ENCODE measurements at regions not wholly inside any gene's neighbourhood (a gene's known extent, or its start where the extent isn't known, plus 50 kb on each side); places are given as distances from the start of the nearest gene placed in this dataset.

DNA sequence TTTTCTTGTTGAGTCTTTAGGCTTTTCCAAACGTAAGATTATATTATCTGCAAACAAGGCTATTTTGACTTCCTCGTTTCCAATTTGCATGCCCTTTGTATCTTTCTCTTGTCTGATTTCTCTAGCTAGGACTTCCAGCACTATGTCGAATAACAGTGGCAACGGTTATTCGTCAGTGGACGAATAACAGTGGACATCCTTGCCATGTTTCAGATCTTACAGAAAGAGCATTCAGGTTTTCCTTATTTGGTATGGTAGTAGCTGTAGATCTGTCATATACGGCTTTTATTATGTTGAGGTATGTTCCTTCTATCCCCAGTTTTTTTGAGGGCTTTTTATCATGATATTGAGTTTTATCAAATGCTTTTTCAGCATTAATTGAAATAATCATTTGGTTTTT is 634.6 kb upstream of the ADGRL3 start:
- Histone ChIP-seq H3K36me3 (ENCODE audit: control insufficient read depth in 2 of 2, insufficient read depth in 2 of 2, low read length in 2 of 2) (no peaks in the 10 kb centered on the region), H3K27ac (ENCODE audit: low read depth in 2 of 2, low read length in 2 of 2) (no peak overlapping the region), H3K4me1 (ENCODE audit: control insufficient read depth in 2 of 2, insufficient read depth in 2 of 2, low read length in 2 of 2) (no peaks in the 10 kb centered on the region), H3K4me3 (ENCODE audit: low read length in 2 of 2) (no peak overlapping the region), H3K9ac (ENCODE audit: low read depth in 1 of 2, low read length in 2 of 2) (no peak overlapping the region), H3K27me3 (ENCODE audit: control insufficient read depth in 2 of 2, insufficient read depth in 2 of 2, low read length in 2 of 2) (no peaks in the 10 kb centered on the region), H3K9me3 (ENCODE audit: control insufficient read depth in 2 of 2, low read length in 2 of 2) (peaks cover 0 to 2% of the 10 kb centered on the region in 2 donors)

DNA sequence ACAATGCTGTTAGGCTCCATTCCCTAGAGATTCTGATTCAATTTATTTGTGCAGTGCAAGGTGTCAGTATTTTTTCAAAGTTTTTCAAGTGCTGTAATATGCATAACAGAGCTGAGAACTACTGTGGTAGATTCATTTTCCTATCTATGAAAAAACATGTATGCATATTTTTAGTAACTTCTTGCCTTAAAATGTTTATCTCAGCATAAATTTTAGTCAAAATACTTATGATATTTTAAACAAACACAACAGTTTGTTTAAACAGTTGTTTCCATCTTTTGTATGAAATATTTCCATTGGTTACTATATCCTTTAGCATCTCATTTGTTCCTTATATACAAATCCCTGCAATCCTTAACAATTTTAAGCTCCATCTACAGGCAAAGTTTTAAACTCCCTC is 624.8 kb upstream of the ADGRL3 start:
- no peaks in the 10 kb centered on the region for H3K4me1 ChIP-seq (ENCODE audit: control insufficient read depth in 2 of 2, insufficient read depth in 2 of 2, low read length in 2 of 2)
- no peak overlapping the region for H3K4me3 ChIP-seq (ENCODE audit: low read length in 2 of 2)
- no peak overlapping the region for H3K9ac ChIP-seq (ENCODE audit: low read depth in 1 of 2, low read length in 2 of 2)
- no peak overlapping the region for H3K27ac ChIP-seq (ENCODE audit: low read depth in 2 of 2, low read length in 2 of 2)
- H3K36me3 ChIP-seq (ENCODE audit: control insufficient read depth in 2 of 2, insufficient read depth in 2 of 2, low read length in 2 of 2) = no peaks in the 10 kb centered on the region
- H3K27me3 ChIP-seq (ENCODE audit: control insufficient read depth in 2 of 2, insufficient read depth in 2 of 2, low read length in 2 of 2) = no peaks in the 10 kb centered on the region
- H3K9me3 ChIP-seq (ENCODE audit: control insufficient read depth in 2 of 2, low read length in 2 of 2) = no peaks in the 10 kb centered on the region

DNA sequence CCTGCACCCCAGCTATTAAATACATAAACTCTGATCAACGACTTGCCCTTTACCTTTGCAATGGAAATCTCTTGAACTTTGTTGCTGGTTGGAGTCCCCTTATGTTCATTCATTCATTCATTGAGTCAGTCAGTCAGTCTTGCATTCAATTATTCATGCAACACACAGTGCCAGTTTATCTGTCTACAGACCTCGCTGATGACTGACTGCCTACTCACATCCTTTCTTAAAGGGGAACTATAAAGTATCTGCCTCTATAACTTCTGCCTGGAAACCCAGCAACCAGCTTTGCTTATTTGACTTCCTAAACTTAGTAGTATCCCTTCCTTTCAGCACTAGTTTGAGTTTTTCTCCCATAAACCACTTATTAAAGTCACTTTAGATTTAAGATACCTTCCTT is 620.8 kb upstream of the ADGRL3 start:
- H3K27ac ChIP-seq (ENCODE audit: low read depth in 2 of 2, low read length in 2 of 2) = no peak overlapping the region
- no peaks in the 10 kb centered on the region for H3K4me1 ChIP-seq (ENCODE audit: control insufficient read depth in 2 of 2, insufficient read depth in 2 of 2, low read length in 2 of 2)
- H3K4me3 ChIP-seq (ENCODE audit: low read length in 2 of 2) = no peak overlapping the region
- no peaks in the 10 kb centered on the region for H3K36me3 ChIP-seq (ENCODE audit: control insufficient read depth in 2 of 2, insufficient read depth in 2 of 2, low read length in 2 of 2)
- no peaks in the 10 kb centered on the region for H3K9me3 ChIP-seq (ENCODE audit: control insufficient read depth in 2 of 2, low read length in 2 of 2)
- H3K9ac ChIP-seq (ENCODE audit: low read depth in 1 of 2, low read length in 2 of 2) = no peak overlapping the region
- no peaks in the 10 kb centered on the region for H3K27me3 ChIP-seq (ENCODE audit: control insufficient read depth in 2 of 2, insufficient read depth in 2 of 2, low read length in 2 of 2)

DNA sequence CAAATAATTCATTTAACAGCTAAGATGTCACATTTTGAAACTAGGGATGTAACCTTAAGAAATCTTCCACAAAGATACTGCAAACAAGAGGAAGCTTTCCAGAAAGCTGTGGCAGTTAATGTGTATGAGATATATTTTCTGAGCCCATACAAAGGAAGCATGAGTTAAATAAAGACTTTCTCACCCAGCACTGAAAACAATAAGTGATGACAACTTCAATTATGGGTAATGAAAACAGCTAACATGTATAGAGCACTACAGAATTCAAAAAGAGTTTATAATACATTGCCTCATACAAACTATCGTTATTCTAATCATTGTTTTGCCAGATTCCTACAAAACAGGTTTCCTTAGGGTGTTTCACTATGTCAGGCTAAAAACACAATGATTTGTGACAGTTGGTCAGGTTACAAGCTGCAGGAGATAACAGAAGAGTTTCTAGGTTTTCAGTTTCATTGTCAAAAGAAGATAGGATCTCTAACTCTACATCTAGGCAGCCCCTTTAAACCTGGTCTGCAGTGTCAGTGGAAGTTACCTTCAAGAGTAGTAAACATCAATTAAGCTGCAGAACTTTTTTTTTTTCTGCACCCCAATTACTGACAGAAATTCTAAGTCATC is 618.1 kb upstream of the ADGRL3 start:
- no peak overlapping the region for H3K4me3 ChIP-seq (ENCODE audit: low read length in 2 of 2)
- no peaks in the 10 kb centered on the region for H3K4me1 ChIP-seq (ENCODE audit: control insufficient read depth in 2 of 2, insufficient read depth in 2 of 2, low read length in 2 of 2)
- H3K27ac ChIP-seq (ENCODE audit: low read depth in 2 of 2, low read length in 2 of 2) = no peak overlapping the region
- no peak overlapping the region for H3K9ac ChIP-seq (ENCODE audit: low read depth in 1 of 2, low read length in 2 of 2)
- no peaks in the 10 kb centered on the region for H3K27me3 ChIP-seq (ENCODE audit: control insufficient read depth in 2 of 2, insufficient read depth in 2 of 2, low read length in 2 of 2)
- H3K9me3 ChIP-seq (ENCODE audit: control insufficient read depth in 2 of 2, low read length in 2 of 2) = no peaks in the 10 kb centered on the region
- no peaks in the 10 kb centered on the region for H3K36me3 ChIP-seq (ENCODE audit: control insufficient read depth in 2 of 2, insufficient read depth in 2 of 2, low read length in 2 of 2)

DNA sequence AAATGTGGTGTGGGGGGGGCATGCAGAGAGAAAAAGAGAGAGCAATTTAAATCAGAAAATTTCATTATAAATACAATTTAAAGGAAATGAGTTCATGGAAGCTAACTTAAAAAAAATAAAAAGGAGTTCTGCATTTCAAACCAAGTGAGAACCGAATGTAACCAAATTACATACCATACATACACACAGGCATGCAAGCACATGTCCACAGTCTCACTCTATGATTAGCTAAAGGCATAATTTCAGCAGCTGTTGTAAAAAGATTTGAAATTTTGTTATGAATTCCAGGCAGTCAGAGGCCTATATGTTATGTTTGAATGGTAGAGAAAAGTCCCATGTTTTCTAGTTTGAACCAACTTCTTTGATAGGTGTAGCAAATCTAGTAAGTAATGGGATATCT is 611.6 kb upstream of the ADGRL3 start:
- Histone ChIP-seq H3K36me3 (ENCODE audit: control insufficient read depth in 2 of 2, insufficient read depth in 2 of 2, low read length in 2 of 2) (no peaks in the 10 kb centered on the region), H3K27me3 (ENCODE audit: control insufficient read depth in 2 of 2, insufficient read depth in 2 of 2, low read length in 2 of 2) (no peaks in the 10 kb centered on the region), H3K4me1 (ENCODE audit: control insufficient read depth in 2 of 2, insufficient read depth in 2 of 2, low read length in 2 of 2) (no peaks in the 10 kb centered on the region), H3K27ac (ENCODE audit: low read depth in 2 of 2, low read length in 2 of 2) (no peak overlapping the region), H3K9me3 (ENCODE audit: control insufficient read depth in 2 of 2, low read length in 2 of 2) (no peaks in the 10 kb centered on the region), H3K9ac (ENCODE audit: low read depth in 1 of 2, low read length in 2 of 2) (no peak overlapping the region), H3K4me3 (ENCODE audit: low read length in 2 of 2) (no peak overlapping the region)

DNA sequence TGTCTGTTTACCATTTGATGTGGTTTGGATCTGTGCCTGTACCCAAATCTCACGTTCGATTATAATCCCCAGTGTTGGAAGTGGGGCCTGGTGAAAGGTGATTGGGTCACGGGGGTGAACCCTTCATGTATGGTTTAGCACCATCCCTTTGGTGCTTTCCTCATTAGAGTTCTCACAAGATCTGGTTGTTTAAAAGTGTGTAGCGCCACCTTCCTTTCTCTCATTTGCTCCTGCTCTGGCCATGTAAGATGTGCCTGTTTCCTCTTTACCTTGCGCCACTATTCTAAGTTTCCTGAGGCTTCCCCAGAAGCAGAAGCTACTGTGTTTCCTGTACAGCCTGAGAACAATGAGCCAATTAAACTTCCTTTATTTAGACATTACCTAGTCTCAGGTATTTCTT is 610.7 kb upstream of the ADGRL3 start:
- Histone ChIP-seq H3K27ac (ENCODE audit: low read depth in 2 of 2, low read length in 2 of 2) (no peak overlapping the region), H3K27me3 (ENCODE audit: control insufficient read depth in 2 of 2, insufficient read depth in 2 of 2, low read length in 2 of 2) (no peaks in the 10 kb centered on the region), H3K4me1 (ENCODE audit: control insufficient read depth in 2 of 2, insufficient read depth in 2 of 2, low read length in 2 of 2) (no peaks in the 10 kb centered on the region), H3K36me3 (ENCODE audit: control insufficient read depth in 2 of 2, insufficient read depth in 2 of 2, low read length in 2 of 2) (no peaks in the 10 kb centered on the region), H3K4me3 (ENCODE audit: low read length in 2 of 2) (no peak overlapping the region), H3K9me3 (ENCODE audit: control insufficient read depth in 2 of 2, low read length in 2 of 2) (no peaks in the 10 kb centered on the region), H3K9ac (ENCODE audit: low read depth in 1 of 2, low read length in 2 of 2) (no peak overlapping the region)

DNA sequence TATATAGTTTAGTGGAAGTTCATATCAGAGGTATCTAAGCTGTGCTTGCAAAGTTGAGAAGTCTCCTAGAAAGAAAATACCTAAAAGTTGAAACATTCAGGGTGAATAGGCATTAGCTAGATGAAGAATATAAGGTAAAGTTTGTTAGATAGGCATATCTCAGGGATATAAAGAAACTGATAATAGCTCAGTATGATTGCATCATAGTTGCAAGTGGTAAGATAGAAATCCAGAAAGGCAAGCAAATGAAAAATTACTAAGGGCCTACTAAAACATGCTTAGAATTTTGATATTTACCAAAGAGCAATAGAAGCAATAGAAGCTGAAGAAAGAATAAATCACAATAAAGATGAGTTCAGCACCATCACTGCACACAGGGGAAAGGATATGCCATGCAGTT is 610.0 kb upstream of the ADGRL3 start:
- H3K27me3 ChIP-seq (ENCODE audit: control insufficient read depth in 2 of 2, insufficient read depth in 2 of 2, low read length in 2 of 2) = no peaks in the 10 kb centered on the region
- no peaks in the 10 kb centered on the region for H3K9me3 ChIP-seq (ENCODE audit: control insufficient read depth in 2 of 2, low read length in 2 of 2)
- no peak overlapping the region for H3K4me3 ChIP-seq (ENCODE audit: low read length in 2 of 2)
- H3K4me1 ChIP-seq (ENCODE audit: control insufficient read depth in 2 of 2, insufficient read depth in 2 of 2, low read length in 2 of 2) = no peaks in the 10 kb centered on the region
- H3K36me3 ChIP-seq (ENCODE audit: control insufficient read depth in 2 of 2, insufficient read depth in 2 of 2, low read length in 2 of 2) = no peaks in the 10 kb centered on the region
- H3K27ac ChIP-seq (ENCODE audit: low read depth in 2 of 2, low read length in 2 of 2) = no peak overlapping the region
- no peak overlapping the region for H3K9ac ChIP-seq (ENCODE audit: low read depth in 1 of 2, low read length in 2 of 2)

DNA sequence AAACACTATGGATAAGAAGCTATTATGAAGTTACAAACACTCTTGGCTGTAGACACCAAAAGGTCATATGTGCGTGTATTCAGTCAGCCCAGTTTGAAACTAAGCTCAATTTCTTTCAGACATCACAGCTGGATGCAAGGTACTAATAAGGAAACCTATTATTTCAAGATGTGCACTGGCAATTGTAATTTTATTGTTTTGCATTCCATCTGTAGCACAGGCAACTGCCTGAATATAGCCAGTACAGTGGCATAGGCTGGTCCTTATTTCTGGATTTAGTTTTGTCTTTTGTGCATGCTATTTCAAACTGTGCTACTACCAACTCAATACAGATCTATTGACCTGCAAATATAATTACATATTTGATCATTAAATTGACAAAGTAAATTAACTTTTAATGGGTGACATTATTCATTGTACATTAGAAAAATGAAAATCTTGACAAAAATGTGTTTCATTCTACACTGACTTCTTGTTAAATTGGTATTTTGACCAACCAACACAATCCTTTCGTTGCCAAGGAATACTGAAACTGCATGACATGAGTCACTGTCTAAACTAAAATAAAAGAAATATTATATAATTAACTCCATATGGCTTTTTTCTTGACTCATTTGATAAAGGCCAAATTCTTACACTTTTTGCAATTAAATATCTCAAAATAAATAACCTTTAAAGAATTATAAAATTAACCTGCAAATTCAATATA is 594.3 kb upstream of the ADGRL3 start:
- Histone ChIP-seq H3K9me3 (ENCODE audit: control insufficient read depth in 2 of 2, low read length in 2 of 2) (peaks cover 0 to 3% of the 10 kb centered on the region in 2 donors), H3K27me3 (ENCODE audit: control insufficient read depth in 2 of 2, insufficient read depth in 2 of 2, low read length in 2 of 2) (no peaks in the 10 kb centered on the region), H3K27ac (ENCODE audit: low read depth in 2 of 2, low read length in 2 of 2) (no peak overlapping the region), H3K4me3 (ENCODE audit: low read length in 2 of 2) (no peak overlapping the region), H3K4me1 (ENCODE audit: control insufficient read depth in 2 of 2, insufficient read depth in 2 of 2, low read length in 2 of 2) (no peaks in the 10 kb centered on the region), H3K36me3 (ENCODE audit: control insufficient read depth in 2 of 2, insufficient read depth in 2 of 2, low read length in 2 of 2) (no peaks in the 10 kb centered on the region), H3K9ac (ENCODE audit: low read depth in 1 of 2, low read length in 2 of 2) (no peak overlapping the region)

DNA sequence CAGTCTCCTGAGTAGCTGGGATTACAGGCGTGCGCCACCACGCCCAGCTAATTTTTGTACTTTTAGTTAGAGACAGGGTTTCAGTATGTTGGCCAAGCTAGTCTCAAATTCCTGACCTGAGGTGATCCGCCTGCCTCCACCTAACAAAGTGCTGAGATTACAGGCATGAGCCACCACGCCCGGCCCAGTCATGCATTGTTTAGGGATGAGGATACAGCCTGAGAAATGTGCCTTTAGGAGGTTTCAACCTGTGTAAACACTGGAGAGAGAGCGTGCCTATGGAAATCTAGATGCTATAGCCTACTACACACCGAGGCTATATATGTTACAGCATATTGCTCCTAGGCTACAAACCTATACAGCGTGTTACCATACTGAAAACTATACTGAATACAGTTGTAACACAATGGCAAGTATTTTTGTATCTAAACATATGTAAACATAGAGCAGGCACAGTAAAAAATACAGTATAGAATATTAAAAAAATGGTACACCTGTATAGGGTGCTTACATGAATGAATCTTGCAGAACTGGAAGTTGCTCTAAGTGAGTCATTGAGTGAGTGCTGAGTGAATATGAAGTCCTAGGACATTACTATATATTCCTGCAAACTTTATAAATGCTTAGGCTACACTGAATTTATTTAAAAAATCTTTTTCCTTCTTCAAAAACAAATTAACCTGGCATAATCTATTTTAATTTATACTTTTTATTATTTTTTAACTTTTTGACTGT is 588.2 kb upstream of the ADGRL3 start:
- Histone ChIP-seq H3K9me3 (ENCODE audit: control insufficient read depth in 2 of 2, low read length in 2 of 2) (no peaks in the 10 kb centered on the region), H3K36me3 (ENCODE audit: control insufficient read depth in 2 of 2, insufficient read depth in 2 of 2, low read length in 2 of 2) (no peaks in the 10 kb centered on the region), H3K27ac (ENCODE audit: low read depth in 2 of 2, low read length in 2 of 2) (no peak overlapping the region), H3K9ac (ENCODE audit: low read depth in 1 of 2, low read length in 2 of 2) (no peak overlapping the region), H3K27me3 (ENCODE audit: control insufficient read depth in 2 of 2, insufficient read depth in 2 of 2, low read length in 2 of 2) (no peaks in the 10 kb centered on the region), H3K4me3 (ENCODE audit: low read length in 2 of 2) (no peak overlapping the region), H3K4me1 (ENCODE audit: control insufficient read depth in 2 of 2, insufficient read depth in 2 of 2, low read length in 2 of 2) (no peaks in the 10 kb centered on the region)

DNA sequence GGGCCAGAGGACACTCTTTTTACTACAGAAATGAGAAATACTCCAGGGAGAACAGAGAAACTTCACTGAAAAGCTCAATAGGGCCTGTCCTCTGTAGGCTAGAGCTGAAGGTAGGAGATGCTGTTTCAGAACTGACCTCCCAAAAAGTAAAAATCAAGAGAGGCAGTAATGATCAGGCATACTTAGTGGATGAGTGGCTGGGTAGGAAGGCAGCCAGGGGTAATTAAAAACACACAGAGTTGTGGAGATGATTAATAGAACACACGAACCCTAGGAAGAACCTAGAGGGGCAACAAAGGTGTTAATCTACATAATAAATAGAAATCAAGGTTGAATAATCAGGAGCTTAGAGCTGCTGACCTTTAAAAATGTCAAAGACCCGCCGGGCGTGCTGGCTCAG is 582.4 kb upstream of the ADGRL3 start:
- H3K9me3 ChIP-seq (ENCODE audit: control insufficient read depth in 2 of 2, low read length in 2 of 2) = no peaks in the 10 kb centered on the region
- H3K9ac ChIP-seq (ENCODE audit: low read depth in 1 of 2, low read length in 2 of 2) = no peak overlapping the region
- H3K27ac ChIP-seq (ENCODE audit: low read depth in 2 of 2, low read length in 2 of 2) = no peak overlapping the region
- no peak overlapping the region for H3K4me3 ChIP-seq (ENCODE audit: low read length in 2 of 2)
- no peaks in the 10 kb centered on the region for H3K4me1 ChIP-seq (ENCODE audit: control insufficient read depth in 2 of 2, insufficient read depth in 2 of 2, low read length in 2 of 2)
- no peaks in the 10 kb centered on the region for H3K27me3 ChIP-seq (ENCODE audit: control insufficient read depth in 2 of 2, insufficient read depth in 2 of 2, low read length in 2 of 2)
- no peaks in the 10 kb centered on the region for H3K36me3 ChIP-seq (ENCODE audit: control insufficient read depth in 2 of 2, insufficient read depth in 2 of 2, low read length in 2 of 2)

All from mucosa of rectum (tissue), 2 donors.